DOHH2 (cell line): ENCODE measurements at regions not wholly inside any gene's neighbourhood (a gene's known extent, or its start where the extent isn't known, plus 50 kb on each side); places are given as distances from the start of the nearest gene placed in this dataset.
"Not testable (repeated sequence)": the region's sequence is repeated elsewhere in the genome, so short reads cannot be mapped to it uniquely, and the experiment has no call there.

Source experiments
- H3F3A ChIP-seq: fragments of 200-600 bp; sonication (generic), shearing (Covaris generic); 2 replicates; pipeline ENCODE4 v1.6.0; 2016; ENCODE audit warnings: antibody characterized with exemption, mild to moderate bottlenecking; ENCODE audit not compliant: control insufficient read depth, insufficient read depth
- H3K27ac ChIP-seq: fragments of 200-600 bp; sonication (generic); 2 replicates; pipeline ENCODE4 v1.5.1; 2014; ENCODE audit warnings: low read depth, mild to moderate bottlenecking, low read length, moderate library complexity
- H3K27me3 ChIP-seq: fragments of 200-600 bp; sonication (generic); 2 replicates; pipeline ENCODE4 v1.6.1; 2014; ENCODE audit warnings: mild to moderate bottlenecking, low read length, mixed read lengths; ENCODE audit not compliant: control insufficient read depth
- H3K36me3 ChIP-seq: fragments of 200-600 bp; sonication (generic); 2 replicates; pipeline ENCODE4 v1.6.1; 2014; ENCODE audit warnings: mild to moderate bottlenecking, low read length, moderate library complexity, mixed read lengths; ENCODE audit not compliant: control insufficient read depth
- H3K4me1 ChIP-seq: fragments of 200-600 bp; sonication (generic); 2 replicates; pipeline ENCODE4 v1.6.1; 2014; ENCODE audit warnings: mild to moderate bottlenecking, low read length, mixed read lengths; ENCODE audit not compliant: control insufficient read depth
- H3K4me2 ChIP-seq: fragments of 200-600 bp; sonication (generic); 2 replicates; pipeline ENCODE4 v1.6.0; 2014; ENCODE audit warnings: mild to moderate bottlenecking, low read length, moderate library complexity
- H3K4me3 ChIP-seq: fragments of 200-600 bp; sonication (generic); 2 replicates; pipeline ENCODE4 v1.5.1; 2014; ENCODE audit warnings: mild to moderate bottlenecking, low read length, mixed read lengths
- H3K79me2 ChIP-seq: fragments of 200-600 bp; sonication (generic); 2 replicates; pipeline ENCODE4 v1.6.1; 2014; ENCODE audit warnings: mild to moderate bottlenecking, low read length, mixed read lengths; ENCODE audit not compliant: control insufficient read depth
- H3K9me2 ChIP-seq: fragments of 200-600 bp; sonication (generic); replicated peaks from 2 replicates; pipeline ENCODE4 v1.6.1; 2014; ENCODE audit warnings: mild to moderate bottlenecking, low read length, mixed read lengths; ENCODE audit not compliant: control insufficient read depth
- H3K9me3 ChIP-seq: fragments of 200-600 bp; sonication (generic); 2 replicates; pipeline ENCODE4 v1.6.1; 2014; ENCODE audit warnings: antibody characterized with exemption, low read length, mixed read lengths; ENCODE audit not compliant: control insufficient read depth, insufficient read depth
- H4K20me1 ChIP-seq: fragments of 200-600 bp; sonication (generic); 2 replicates; pipeline ENCODE4 v1.6.0; 2014; ENCODE audit warnings: low read depth, mild to moderate bottlenecking, antibody characterized with exemption, low read length, moderate library complexity; ENCODE audit not compliant: control insufficient read depth, insufficient read depth
- EZH2phosphoT487 ChIP-seq: fragments of 200-600 bp; sonication (generic); IDR thresholded peaks from 2 replicates; pipeline ENCODE4 v1.6.1; 2017; ENCODE audit warnings: borderline replicate concordance, mild to moderate bottlenecking, antibody characterized with exemption, low read length, moderate library complexity, mixed read lengths
- TF ChIP-seq, protein P1 (sequence below): fragments of 200-600 bp; sonication (generic); IDR thresholded peaks from one replicate; pipeline ENCODE4 v1.5.1; 2014; ENCODE audit warnings: antibody characterized with exemption, mild to moderate bottlenecking, low read depth, low read length; ENCODE audit not compliant: poor library complexity, severe bottlenecking

DNA sequence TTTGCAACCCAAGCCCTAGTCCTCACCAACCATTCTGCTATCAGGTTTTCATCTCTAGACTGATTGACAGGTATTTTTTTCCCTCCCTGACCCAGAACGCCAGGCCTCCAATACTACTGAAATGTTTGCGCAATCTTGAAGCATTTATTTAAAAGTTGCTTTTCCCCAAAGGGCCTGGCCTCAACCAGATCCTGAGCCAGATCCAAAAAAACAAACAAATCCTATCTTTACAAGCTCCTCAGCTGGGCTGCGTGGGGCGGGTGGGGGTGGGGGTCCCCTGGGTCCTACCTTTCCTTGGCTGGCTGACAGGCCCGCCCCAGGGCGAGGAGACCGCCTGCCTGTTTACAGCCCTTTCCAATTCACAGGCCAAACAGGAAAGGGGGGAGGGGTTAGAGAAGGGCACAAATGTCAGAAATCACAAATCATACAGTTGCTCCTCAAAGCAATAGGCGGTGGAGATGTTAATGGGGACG, 98.8 kb downstream of the FOXD2 start:
- Histone ChIP-seq H3K27me3 (peaks cover 18% of the 10 kb centered on the region), H3F3A (no peaks in the 10 kb centered on the region), H3K4me3 (no peak overlapping the region), H3K36me3 (no peaks in the 10 kb centered on the region), H3K9me3 (no peaks in the 10 kb centered on the region), H3K79me2 (no peaks in the 10 kb centered on the region), H3K27ac (no peak overlapping the region), H3K9me2 (no peaks in the 10 kb centered on the region), H3K4me2 (no peak overlapping the region), H3K4me1 (no peaks in the 10 kb centered on the region), H4K20me1 (no peaks in the 10 kb centered on the region)
- TF ChIP-seq, protein P1, sequence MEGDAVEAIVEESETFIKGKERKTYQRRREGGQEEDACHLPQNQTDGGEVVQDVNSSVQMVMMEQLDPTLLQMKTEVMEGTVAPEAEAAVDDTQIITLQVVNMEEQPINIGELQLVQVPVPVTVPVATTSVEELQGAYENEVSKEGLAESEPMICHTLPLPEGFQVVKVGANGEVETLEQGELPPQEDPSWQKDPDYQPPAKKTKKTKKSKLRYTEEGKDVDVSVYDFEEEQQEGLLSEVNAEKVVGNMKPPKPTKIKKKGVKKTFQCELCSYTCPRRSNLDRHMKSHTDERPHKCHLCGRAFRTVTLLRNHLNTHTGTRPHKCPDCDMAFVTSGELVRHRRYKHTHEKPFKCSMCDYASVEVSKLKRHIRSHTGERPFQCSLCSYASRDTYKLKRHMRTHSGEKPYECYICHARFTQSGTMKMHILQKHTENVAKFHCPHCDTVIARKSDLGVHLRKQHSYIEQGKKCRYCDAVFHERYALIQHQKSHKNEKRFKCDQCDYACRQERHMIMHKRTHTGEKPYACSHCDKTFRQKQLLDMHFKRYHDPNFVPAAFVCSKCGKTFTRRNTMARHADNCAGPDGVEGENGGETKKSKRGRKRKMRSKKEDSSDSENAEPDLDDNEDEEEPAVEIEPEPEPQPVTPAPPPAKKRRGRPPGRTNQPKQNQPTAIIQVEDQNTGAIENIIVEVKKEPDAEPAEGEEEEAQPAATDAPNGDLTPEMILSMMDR, result no peak
- TF ChIP-seq EZH2phosphoT487, result no peak

DNA sequence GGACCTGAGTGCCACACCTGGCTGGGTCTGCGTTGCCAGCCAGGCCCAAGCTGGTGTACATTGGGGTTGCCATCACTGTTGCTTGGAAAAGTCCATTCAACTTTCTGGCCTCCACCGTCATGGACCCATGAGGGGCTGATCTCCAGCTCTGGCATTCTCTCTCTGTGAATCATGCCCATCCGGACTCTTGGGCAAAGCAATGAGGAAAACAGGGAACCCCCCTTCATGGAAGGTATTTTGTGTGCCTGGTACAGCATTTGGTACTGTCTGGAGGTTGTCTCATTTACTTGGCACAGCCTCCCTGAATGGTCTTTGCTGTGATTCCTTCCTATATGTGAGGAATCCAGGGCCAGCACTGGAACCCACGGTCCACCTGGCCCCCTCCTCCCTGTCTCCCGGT, 99.4 kb downstream of the FOXD2 start:
- H3K36me3 ChIP-seq, result no peaks in the 10 kb centered on the region
- H3K4me2 ChIP-seq, result no peak overlapping the region
- H3K4me1 ChIP-seq, result no peaks in the 10 kb centered on the region
- H3K9me3 ChIP-seq, result no peaks in the 10 kb centered on the region
- no peaks in the 10 kb centered on the region for H3K9me2 ChIP-seq
- H4K20me1 ChIP-seq, result no peaks in the 10 kb centered on the region
- no peak overlapping the region for H3K4me3 ChIP-seq
- TF ChIP-seq, protein P1, result no peak
- no peak for TF ChIP-seq EZH2phosphoT487
- no peaks in the 10 kb centered on the region for H3K79me2 ChIP-seq
- H3K27ac ChIP-seq, result no peak overlapping the region
- H3K27me3 ChIP-seq, result peaks cover 18% of the 10 kb centered on the region
- H3F3A ChIP-seq, result no peaks in the 10 kb centered on the region

DNA sequence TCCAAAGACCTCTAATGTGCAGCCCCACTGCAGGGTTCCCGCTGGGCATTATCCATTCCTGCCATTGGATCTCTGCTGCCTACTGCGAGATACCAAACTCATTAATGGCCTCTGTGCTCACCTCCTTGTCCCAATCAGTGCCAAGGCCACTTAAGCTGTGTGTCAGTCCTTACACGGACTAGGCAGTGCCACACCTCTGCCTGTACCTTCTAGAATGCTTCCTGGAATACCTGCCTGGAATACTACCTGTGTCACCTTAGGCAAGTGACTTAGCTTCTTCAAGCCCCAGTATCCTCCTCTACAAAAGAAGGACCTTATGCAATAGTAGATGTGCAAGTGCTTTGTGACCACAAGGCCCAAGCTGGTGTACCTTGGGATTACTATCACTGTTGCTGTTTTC, 100.1 kb downstream of the FOXD2 start:
- TF ChIP-seq, protein P1, result no peak
- TF ChIP-seq EZH2phosphoT487, result no peak
- H3K36me3 ChIP-seq, result no peaks in the 10 kb centered on the region
- no peak overlapping the region for H3K27ac ChIP-seq
- H3K4me3 ChIP-seq, result no peak overlapping the region
- H3K27me3 ChIP-seq, result peaks cover 12% of the 10 kb centered on the region
- H3K4me1 ChIP-seq, result no peaks in the 10 kb centered on the region
- H3K9me3 ChIP-seq, result no peaks in the 10 kb centered on the region
- no peaks in the 10 kb centered on the region for H3K9me2 ChIP-seq
- no peaks in the 10 kb centered on the region for H3F3A ChIP-seq
- no peaks in the 10 kb centered on the region for H3K79me2 ChIP-seq
- no peak overlapping the region for H3K4me2 ChIP-seq
- H4K20me1 ChIP-seq, result no peaks in the 10 kb centered on the region

DNA sequence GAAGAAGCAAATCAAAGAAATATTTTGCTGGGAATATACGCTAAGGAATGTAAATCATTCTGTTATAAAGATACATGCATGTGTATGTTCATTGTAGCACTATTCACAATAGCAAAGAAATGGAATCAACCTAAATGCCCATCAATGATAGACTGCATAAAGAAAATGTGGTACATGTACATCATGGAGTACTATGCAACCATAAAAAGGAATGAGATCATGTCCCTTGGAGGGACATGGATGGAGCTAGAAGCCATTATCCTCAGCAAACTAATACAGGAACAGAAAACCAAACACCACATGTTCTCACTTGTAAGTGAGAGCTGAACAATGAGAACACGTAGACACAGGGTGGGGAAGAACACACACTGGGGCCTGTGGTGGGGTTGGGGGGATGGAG, 100.7 kb downstream of the FOXD2 start:
- not testable (repeated sequence) for H3F3A ChIP-seq, H3K79me2 ChIP-seq, H3K9me3 ChIP-seq, H3K4me2 ChIP-seq, H3K36me3 ChIP-seq, H3K9me2 ChIP-seq, H4K20me1 ChIP-seq, H3K27ac ChIP-seq, H3K4me1 ChIP-seq, H3K27me3 ChIP-seq, H3K4me3 ChIP-seq

DNA sequence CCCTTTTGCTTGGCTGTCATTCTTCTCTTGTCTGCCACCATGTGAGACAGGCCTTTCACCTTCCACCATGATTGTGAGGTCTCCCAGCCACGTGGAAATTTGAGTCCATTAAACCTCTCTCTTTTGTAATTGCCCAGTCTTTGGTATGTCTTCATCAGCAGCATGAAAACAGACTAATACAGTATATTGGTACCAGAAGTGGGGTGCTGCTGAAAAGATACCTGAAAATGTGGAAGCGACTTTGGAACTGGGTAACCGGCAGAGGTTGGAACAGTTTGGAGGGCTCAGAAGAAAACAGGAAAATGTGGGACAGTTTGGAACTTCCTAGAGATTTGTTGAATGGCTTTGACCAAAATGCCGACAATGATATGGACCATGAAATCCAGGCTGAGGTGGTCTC, 103.9 kb downstream of the FOXD2 start:
- not testable (repeated sequence) for H3K9me2 ChIP-seq, H3K4me1 ChIP-seq, H3K27me3 ChIP-seq, H3K9me3 ChIP-seq, H3K79me2 ChIP-seq, H3K27ac ChIP-seq, H3K4me3 ChIP-seq, H3K4me2 ChIP-seq, H4K20me1 ChIP-seq, H3K36me3 ChIP-seq, H3F3A ChIP-seq

DNA sequence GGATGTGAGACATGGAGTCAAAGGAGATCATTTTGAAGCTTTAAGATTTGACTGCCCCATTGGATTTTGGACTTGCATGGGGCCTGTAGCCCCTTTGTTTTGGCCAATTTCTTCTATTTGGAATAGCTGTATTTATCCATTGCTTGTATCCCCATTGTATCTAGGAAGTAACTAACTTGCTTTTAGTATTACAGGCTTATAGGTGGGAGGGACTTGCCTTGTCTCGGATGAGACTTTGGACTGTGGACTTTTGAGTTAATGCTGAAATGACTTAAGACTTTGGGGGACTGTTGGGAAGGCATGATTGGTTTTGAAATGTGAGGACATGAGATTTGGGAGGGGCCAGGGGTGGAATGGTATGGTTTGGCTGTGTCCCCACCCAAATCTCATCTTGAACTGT, 105.2 kb downstream of the FOXD2 start:
- H3K79me2 ChIP-seq, H4K20me1 ChIP-seq, H3K4me1 ChIP-seq, H3F3A ChIP-seq, H3K4me2 ChIP-seq, H3K27ac ChIP-seq, H3K9me2 ChIP-seq, H3K4me3 ChIP-seq, H3K9me3 ChIP-seq, H3K36me3 ChIP-seq, H3K27me3 ChIP-seq: not testable (repeated sequence)
